Progenitor cell of endocrine pancreas (in vitro differentiated cells): ENCODE measurements at regions not wholly inside any gene's neighbourhood (a gene's known extent, or its start where the extent isn't known, plus 50 kb on each side); places are given as distances from the start of the nearest gene placed in this dataset.

Experiments
- DNase-seq: peaks from one replicate; pipeline ENCODE4 v3.0.0; 2021; ENCODE audit warnings: low spot score; ENCODE audit not compliant: unreplicated experiment
- H3K27ac Mint-ChIP-seq: 2 replicates; pipeline ENCODE4 v1.8.0; 2021; ENCODE audit warnings: mild to moderate bottlenecking, moderate library complexity, mixed read lengths
- H3K27me3 Mint-ChIP-seq: 2 replicates; pipeline ENCODE4 v1.8.0; 2021; ENCODE audit warnings: mixed read lengths
- H3K36me3 Mint-ChIP-seq: 2 replicates; pipeline ENCODE4 v1.8.0; 2022; ENCODE audit warnings: mixed read lengths; ENCODE audit not compliant: insufficient read depth
- H3K4me1 Mint-ChIP-seq: 2 replicates; pipeline ENCODE4 v1.8.0; 2021; ENCODE audit warnings: low read depth, mixed read lengths
- H3K4me3 Mint-ChIP-seq: 2 replicates; pipeline ENCODE4 v1.8.0; 2021; ENCODE audit warnings: low read depth, mild to moderate bottlenecking, moderate library complexity, mixed read lengths
- H3K9me3 Mint-ChIP-seq: 2 replicates; pipeline ENCODE4 v1.8.0; 2021; ENCODE audit warnings: low read depth, mixed read lengths
- CTCF ChIP-seq: fragments of 200-600 bp; sonication (generic); IDR thresholded peaks from one replicate; pipeline ENCODE4 v1.5.0; 2021; ENCODE audit warnings: antibody characterized with exemption, mild to moderate bottlenecking; ENCODE audit not compliant: unreplicated experiment

- TF ChIP-seq CTCF: no peak
- Mint-ChIP-seq H3K27me3 (no peaks in the 10 kb centered on the region), H3K36me3 (no peaks in the 10 kb centered on the region), H3K9me3 (peaks cover 6% of the 10 kb centered on the region), H3K4me1 (no peaks in the 10 kb centered on the region), H3K27ac (no peak overlapping the region), H3K4me3 (no peak overlapping the region)
- DNase-seq: no peak
Measured at GRCh38 chr12:82242729-82243128, 115.5 kb downstream of the CCDC59 start.

DNA sequence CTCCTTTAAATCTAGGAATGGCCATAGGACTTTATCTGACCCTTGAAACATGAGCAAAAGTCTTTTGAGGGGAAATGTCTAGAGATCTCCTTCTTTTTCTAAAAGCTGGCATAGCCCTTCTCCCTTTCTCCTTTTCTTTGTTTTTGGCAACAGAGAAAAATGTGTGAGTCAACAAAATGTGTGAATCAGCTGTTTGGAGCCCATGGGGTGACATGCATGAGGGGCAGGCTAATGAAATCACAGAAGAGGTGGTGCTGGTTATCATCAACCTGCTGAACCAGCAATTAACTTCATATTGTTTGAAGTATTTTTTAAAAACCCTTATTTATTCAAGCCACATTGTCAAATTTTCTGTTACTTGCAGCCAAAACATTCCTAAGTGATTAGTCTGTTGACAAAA lies 132.3 kb downstream of the CCDC59 start:
- DNase-seq: no peak

GRCh38 chr12:82223426-82223825 lies 134.8 kb downstream of the CCDC59 start:
- TF ChIP-seq CTCF: no peak
- Mint-ChIP-seq H3K4me3 (no peak overlapping the region), H3K9me3 (peaks cover 3% of the 10 kb centered on the region), H3K36me3 (no peaks in the 10 kb centered on the region), H3K4me1 (no peaks in the 10 kb centered on the region), H3K27ac (no peak overlapping the region), H3K27me3 (no peaks in the 10 kb centered on the region)
- no peak for DNase-seq

More for the DNA sequence above, 132.3 kb downstream of the CCDC59 start:
- no peak for TF ChIP-seq CTCF
- H3K27ac Mint-ChIP-seq: no peak overlapping the region
- no peak overlapping the region for H3K4me3 Mint-ChIP-seq
- H3K27me3 Mint-ChIP-seq: no peaks in the 10 kb centered on the region
- H3K36me3 Mint-ChIP-seq: no peaks in the 10 kb centered on the region
- peaks cover 3% of the 10 kb centered on the region for H3K9me3 Mint-ChIP-seq
- no peaks in the 10 kb centered on the region for H3K4me1 Mint-ChIP-seq

GRCh38 chr12:82216475-82216874 lies 141.7 kb downstream of the CCDC59 start:
- Mint-ChIP-seq H3K9me3 (peaks cover 8% of the 10 kb centered on the region), H3K4me1 (no peaks in the 10 kb centered on the region)

GRCh38 chr12:82213761-82214160 lies 144.4 kb downstream of the CCDC59 start:
- Mint-ChIP-seq H3K9me3 (peaks cover 18% of the 10 kb centered on the region), H3K27me3 (no peaks in the 10 kb centered on the region), H3K36me3 (no peaks in the 10 kb centered on the region), H3K27ac (no peak overlapping the region), H3K4me1 (no peaks in the 10 kb centered on the region), H3K4me3 (no peak overlapping the region)
- no peak for TF ChIP-seq CTCF
- no peak for DNase-seq

More at GRCh38 chr12:82216475-82216874, 141.7 kb downstream of the CCDC59 start:
- Mint-ChIP-seq H3K4me3 (no peak overlapping the region), H3K36me3 (no peaks in the 10 kb centered on the region), H3K27ac (no peak overlapping the region), H3K27me3 (no peaks in the 10 kb centered on the region)
- no peak for TF ChIP-seq CTCF
- no peak for DNase-seq
